ENCODE measurements at regions not wholly inside any gene's neighbourhood (a gene's known extent, or its start where the extent isn't known, plus 50 kb on each side); places are given as distances from the start of the nearest gene placed in this dataset.
"Not testable (repeated sequence)": the region's sequence is repeated elsewhere in the genome, so short reads cannot be mapped to it uniquely, and the experiment has no call there.

DNA sequence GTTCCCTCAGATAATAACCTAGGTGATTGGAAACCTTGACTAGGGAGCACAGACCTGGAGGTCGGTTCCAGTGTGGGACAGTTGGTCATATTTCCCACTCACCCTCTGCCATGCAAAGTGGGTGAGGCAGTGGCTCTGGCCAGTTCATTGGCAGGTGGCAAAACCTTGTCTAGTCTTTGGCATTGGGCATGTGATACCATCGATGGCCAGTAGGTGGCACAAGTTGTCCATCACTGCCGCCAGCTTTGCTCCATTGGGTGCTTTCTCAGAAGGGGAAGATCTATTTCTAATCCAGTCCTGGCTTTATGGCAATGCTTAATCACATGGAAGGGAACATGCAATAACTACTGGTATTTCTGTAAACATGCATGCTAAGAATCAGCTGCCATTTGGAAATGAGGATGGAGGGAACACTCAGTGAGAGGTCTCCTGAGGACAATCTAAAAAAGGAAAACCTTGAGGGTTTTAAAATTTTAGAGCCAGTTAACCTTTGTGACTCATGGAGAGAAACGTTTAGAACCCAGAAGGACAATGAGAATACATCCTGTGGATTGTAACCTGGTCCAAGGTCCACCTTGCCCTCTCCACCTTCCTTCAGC, 207.5 kb upstream of the PLGLB1 start:
- TF ChIP-seq, protein P1, sequence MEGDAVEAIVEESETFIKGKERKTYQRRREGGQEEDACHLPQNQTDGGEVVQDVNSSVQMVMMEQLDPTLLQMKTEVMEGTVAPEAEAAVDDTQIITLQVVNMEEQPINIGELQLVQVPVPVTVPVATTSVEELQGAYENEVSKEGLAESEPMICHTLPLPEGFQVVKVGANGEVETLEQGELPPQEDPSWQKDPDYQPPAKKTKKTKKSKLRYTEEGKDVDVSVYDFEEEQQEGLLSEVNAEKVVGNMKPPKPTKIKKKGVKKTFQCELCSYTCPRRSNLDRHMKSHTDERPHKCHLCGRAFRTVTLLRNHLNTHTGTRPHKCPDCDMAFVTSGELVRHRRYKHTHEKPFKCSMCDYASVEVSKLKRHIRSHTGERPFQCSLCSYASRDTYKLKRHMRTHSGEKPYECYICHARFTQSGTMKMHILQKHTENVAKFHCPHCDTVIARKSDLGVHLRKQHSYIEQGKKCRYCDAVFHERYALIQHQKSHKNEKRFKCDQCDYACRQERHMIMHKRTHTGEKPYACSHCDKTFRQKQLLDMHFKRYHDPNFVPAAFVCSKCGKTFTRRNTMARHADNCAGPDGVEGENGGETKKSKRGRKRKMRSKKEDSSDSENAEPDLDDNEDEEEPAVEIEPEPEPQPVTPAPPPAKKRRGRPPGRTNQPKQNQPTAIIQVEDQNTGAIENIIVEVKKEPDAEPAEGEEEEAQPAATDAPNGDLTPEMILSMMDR (IDR thresholded peaks at IDR 0.05 in 8 of 11, conservative IDR thresholded peaks at IDR 0.05 in 3 of 11): peak in 7 of 11 experiments; percentile 39 to 73 (median 60)
- not testable (repeated sequence) for TF ChIP-seq POLR2A (IDR thresholded peaks at IDR 0.05)

Data from spleen (tissue), 7 donors.